PC-3 (cell line): ENCODE measurements at regions not wholly inside any gene's neighbourhood (a gene's known extent, or its start where the extent isn't known, plus 50 kb on each side); places are given as distances from the start of the nearest gene placed in this dataset.

Source experiments
- CTCF ChIP-seq: fragments of 300-600 bp; sonication (generic); conservative IDR thresholded peaks from 2 replicates; pipeline ENCODE4 v1.5.1; 2017; ENCODE audit warnings: antibody characterized with exemption, low read depth, mild to moderate bottlenecking, low read length
- EZH2 ChIP-seq: fragments of 300-600 bp; sonication (generic); IDR thresholded peaks from one replicate; pipeline ENCODE4 v1.6.1; 2017; ENCODE audit warnings: antibody characterized with exemption, mild to moderate bottlenecking, low read length; ENCODE audit not compliant: unreplicated experiment
- EZH2phosphoT487 ChIP-seq: fragments of 300-600 bp; sonication (generic); IDR thresholded peaks from 2 replicates; pipeline ENCODE4 v1.6.1; 2018; ENCODE audit warnings: mild to moderate bottlenecking, antibody characterized with exemption, low read length, borderline replicate concordance

DNA sequence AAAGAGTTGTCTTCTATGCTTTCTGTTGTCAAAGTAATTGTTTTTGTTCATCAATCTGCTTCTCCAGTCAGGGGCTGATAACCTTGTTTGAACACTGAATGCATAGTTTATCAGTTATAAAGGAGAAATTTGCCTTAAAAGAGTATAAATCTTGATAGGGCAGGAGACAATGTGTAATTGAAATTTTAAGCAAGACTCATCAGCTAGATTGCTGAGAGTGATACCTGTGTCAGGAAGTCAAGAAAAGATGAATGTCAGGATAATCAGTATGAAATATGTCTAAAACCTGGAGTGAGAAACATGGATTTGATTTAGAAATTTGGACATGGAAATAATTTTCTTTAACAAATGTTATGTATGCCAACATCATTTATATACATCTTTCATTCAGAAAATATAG is 1258.1 kb downstream of the EFNA5 start:
- TF ChIP-seq CTCF, result no peak
- TF ChIP-seq EZH2, result no peak
- TF ChIP-seq EZH2phosphoT487, result no peak
